ENCODE measurements at regions not wholly inside any gene's neighbourhood (a gene's known extent, or its start where the extent isn't known, plus 50 kb on each side); places are given as distances from the start of the nearest gene placed in this dataset.

DNA sequence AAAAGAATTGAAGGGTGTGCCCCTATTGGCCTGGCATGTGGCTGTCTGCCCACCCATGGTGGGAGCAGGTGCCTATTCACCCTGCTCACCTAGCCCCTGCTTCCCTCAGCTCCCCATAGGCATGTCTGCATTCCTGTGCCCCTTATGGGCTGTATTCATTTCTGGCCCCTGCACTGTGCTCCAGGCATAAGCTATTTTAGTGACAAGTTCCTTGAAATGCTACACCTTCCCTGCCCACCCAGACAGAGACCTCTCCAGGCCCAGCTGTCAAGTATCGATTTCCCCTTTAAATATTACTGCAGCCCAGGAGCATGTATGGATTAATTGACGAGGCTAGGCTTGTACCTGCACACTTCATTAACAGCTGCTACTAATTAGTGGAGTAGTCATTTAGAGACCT lies 235.4 kb downstream of the RPS24 start:
- TF ChIP-seq, protein P1, sequence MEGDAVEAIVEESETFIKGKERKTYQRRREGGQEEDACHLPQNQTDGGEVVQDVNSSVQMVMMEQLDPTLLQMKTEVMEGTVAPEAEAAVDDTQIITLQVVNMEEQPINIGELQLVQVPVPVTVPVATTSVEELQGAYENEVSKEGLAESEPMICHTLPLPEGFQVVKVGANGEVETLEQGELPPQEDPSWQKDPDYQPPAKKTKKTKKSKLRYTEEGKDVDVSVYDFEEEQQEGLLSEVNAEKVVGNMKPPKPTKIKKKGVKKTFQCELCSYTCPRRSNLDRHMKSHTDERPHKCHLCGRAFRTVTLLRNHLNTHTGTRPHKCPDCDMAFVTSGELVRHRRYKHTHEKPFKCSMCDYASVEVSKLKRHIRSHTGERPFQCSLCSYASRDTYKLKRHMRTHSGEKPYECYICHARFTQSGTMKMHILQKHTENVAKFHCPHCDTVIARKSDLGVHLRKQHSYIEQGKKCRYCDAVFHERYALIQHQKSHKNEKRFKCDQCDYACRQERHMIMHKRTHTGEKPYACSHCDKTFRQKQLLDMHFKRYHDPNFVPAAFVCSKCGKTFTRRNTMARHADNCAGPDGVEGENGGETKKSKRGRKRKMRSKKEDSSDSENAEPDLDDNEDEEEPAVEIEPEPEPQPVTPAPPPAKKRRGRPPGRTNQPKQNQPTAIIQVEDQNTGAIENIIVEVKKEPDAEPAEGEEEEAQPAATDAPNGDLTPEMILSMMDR (conservative IDR thresholded peaks at IDR 0.05; ENCODE audit: low read depth, low read length): no peak
- no peak overlapping the region for H3K4me3 ChIP-seq (ENCODE audit: low read depth, low read length)
- DNase-seq (ENCODE audit: low read depth): no peak

DNA sequence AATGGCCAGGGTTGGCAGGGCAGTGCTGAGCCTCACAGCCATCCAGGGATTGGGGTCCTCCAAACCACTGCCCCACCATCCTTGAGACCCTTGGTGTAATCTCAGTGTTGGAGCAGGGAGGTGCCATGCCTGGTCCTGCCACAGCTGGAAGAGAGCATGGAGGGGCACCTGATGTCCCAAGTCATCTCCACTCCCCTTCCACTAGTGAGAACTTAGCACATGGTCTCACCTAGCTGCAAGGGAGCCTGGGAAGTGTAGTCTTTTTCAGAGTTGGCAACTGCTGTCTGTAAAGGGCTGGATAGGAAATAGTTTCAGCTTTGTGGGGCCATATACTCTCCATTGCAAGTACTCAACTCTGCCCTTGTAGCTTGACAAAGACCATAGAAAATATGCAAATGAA lies 238.7 kb downstream of the RPS24 start:
- no peak overlapping the region for H3K4me3 ChIP-seq (ENCODE audit: low read depth, low read length)
- DNase-seq (ENCODE audit: low read depth): no peak
- TF ChIP-seq, protein P1 (conservative IDR thresholded peaks at IDR 0.05; ENCODE audit: low read depth, low read length): no peak

DNA sequence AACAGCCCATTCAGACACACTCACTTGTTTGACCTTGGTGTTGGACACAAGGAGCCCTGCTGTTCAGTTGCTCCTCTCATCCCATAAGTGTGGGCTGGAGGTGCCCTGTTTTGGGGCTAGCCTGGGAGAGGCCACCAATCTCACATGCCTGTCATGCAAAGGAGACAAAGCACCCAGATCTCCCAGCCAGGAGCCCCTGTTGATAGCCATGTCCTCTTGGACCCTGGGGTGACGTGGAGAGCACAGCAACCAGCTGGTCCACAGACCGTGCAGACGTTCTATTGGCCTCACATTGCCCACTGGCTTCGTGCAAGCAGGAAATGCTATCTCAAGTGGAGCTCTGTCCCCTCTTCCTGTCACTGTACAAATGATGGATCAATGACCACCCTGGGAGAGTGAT lies 240.8 kb downstream of the RPS24 start:
- TF ChIP-seq, protein P1 (conservative IDR thresholded peaks at IDR 0.05; ENCODE audit: low read depth, low read length): no peak

DNA sequence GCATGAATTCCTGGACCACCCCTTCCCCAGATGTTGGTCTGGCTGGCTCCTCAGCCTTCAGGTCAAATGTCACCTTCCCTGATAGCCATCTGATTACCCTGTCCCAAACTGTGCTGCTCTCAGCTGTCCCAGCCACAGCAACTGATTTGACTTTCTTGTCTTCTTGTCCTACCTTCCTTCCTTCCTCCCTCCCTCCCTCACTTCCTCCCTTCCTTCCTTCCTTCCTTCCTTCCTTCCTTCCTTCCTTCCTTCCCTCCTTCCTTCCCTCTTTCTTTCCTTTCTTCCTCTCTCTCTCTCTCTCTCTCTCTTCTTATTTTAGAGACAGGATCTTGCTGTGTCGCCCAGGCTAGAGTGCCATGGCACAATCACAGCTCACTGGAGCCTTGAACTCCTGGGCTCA lies 242.5 kb downstream of the RPS24 start:
- H3K4me3 ChIP-seq (ENCODE audit: low read depth, low read length): no peak overlapping the region
- DNase-seq (ENCODE audit: low read depth): no peak
- TF ChIP-seq, protein P1 (conservative IDR thresholded peaks at IDR 0.05; ENCODE audit: low read depth, low read length): no peak

More for the DNA sequence above, 240.8 kb downstream of the RPS24 start:
- no peak for DNase-seq (ENCODE audit: low read depth)
- no peak overlapping the region for H3K4me3 ChIP-seq (ENCODE audit: low read depth, low read length)

DNA sequence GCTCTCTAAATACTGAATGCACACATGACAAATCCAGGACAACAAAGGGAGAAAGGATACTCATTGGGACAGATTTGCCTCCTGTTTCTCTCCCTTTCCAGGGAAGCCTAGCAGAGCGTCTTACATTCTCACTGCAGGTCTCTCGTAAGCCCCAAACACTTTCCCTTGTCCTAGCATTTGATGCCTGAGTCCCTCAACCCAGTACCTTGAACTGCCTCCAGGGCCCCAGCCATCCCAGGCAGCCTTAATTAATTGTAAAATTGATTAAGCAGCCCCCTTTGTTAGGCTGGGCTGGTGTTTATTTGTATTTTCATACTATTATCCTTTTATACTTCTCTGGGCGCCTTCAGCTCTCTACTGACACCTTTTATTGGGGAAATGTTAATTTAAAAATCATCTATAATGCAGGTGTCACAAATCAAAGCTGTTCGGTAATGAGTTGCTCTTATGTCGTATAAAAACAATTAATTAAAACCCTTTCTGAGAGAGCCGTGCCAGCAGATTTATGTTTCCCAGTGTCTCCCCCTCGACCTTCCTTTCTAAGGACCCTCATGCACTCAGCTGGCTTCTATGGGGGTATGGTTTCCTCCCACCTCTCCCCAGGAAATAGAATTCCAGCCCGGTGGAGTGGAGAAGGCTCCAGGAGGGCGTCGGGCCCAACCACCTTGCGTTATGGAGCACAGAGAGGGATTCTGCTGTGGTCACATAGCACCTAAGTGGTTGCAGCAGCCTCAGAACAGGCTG lies 243.8 kb downstream of the RPS24 start:
- H3K4me3 ChIP-seq (ENCODE audit: low read depth, low read length): no peak overlapping the region
- DNase-seq (ENCODE audit: low read depth): no peak
- TF ChIP-seq, protein P1 (conservative IDR thresholded peaks at IDR 0.05; ENCODE audit: low read depth, low read length): no peak

DNA sequence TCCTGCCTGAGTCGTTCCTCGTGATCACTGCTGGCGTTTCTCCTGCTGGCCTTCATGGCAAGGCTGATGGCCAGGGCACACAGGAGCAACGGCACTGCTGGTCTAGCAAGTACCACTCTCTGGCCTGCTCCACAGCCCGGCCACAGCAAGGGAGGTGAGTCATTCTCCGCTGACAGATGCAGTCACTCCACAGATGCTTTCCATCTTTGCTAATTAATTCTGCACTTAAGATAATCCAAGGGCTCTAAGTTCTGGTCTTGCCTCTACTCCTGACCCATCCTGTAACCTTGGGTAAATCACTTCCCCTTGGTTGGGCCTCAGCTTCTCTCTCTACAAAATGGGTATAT lies 244.4 kb downstream of the RPS24 start:
- DNase-seq (ENCODE audit: low read depth): no peak
- TF ChIP-seq, protein P1 (conservative IDR thresholded peaks at IDR 0.05; ENCODE audit: low read depth, low read length): no peak
- H3K4me3 ChIP-seq (ENCODE audit: low read depth, low read length): no peak overlapping the region

DNA sequence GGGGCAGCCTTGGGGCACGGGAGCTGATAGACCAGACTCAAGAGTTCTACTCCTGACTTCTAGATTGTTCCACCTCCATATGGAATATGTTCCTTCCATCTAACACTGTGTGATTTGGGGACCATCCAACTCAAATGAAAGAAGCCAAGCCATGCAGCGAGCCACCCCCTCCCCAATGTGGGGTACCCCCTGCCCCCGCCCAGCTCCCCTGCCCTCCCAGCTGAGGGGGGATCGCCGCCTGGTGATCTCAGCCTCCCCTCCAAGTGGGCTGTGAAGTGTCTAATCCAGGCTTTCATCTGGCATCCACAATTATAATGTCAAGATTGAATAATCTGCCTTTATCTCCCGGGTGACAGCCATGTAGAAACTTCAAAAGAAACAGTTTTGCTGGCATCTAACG lies 246.1 kb downstream of the RPS24 start:
- H3K4me3 ChIP-seq (ENCODE audit: low read depth, low read length): no peak overlapping the region
- no peak for DNase-seq (ENCODE audit: low read depth)
- TF ChIP-seq, protein P1 (conservative IDR thresholded peaks at IDR 0.05; ENCODE audit: low read depth, low read length): no peak

Data from epithelial cell of proximal tubule (primary cell).